SU-DHL-6 (cell line): ENCODE measurements at regions not wholly inside any gene's neighbourhood (a gene's known extent, or its start where the extent isn't known, plus 50 kb on each side); places are given as distances from the start of the nearest gene placed in this dataset.

ENCODE experiments used
- H2AFZ ChIP-seq: fragments of 200-600 bp; sonication (generic); 2 replicates; pipeline ENCODE4 v1.6.1; 2014; ENCODE audit warnings: low read depth, mild to moderate bottlenecking, moderate library complexity, mixed read lengths, antibody characterized with exemption, low read length; ENCODE audit not compliant: severe bottlenecking
- H3F3A ChIP-seq: fragments of 200-600 bp; shearing (Covaris generic); 2 replicates; pipeline ENCODE4 v1.6.0; 2016; ENCODE audit warnings: antibody characterized with exemption, mild to moderate bottlenecking; ENCODE audit not compliant: insufficient read depth
- H3K27ac ChIP-seq: fragments of 200-600 bp; sonication (generic); 2 replicates; pipeline ENCODE4 v1.5.1; 2016; ENCODE audit warnings: low read depth, mild to moderate bottlenecking, low read length, moderate library complexity, mixed read lengths
- H3K27me3 ChIP-seq: fragments of 200-600 bp; sonication (generic), shearing (Covaris generic); 2 replicates; pipeline ENCODE4 v1.6.0; 2014; ENCODE audit warnings: mild to moderate bottlenecking, low read length
- H3K36me3 ChIP-seq: fragments of 200-600 bp; sonication (generic); 2 replicates; pipeline ENCODE4 v1.6.1; 2014; ENCODE audit warnings: mild to moderate bottlenecking, low read length, mixed read lengths
- H3K4me2 ChIP-seq: fragments of 300-600, 200-600 bp; shearing (Covaris generic), sonication (generic); 2 replicates; pipeline ENCODE4 v1.6.0; 2014; ENCODE audit warnings: low read length, low read depth, mild to moderate bottlenecking; ENCODE audit not compliant: poor library complexity, severe bottlenecking
- H3K4me3 ChIP-seq: fragments of 200-600 bp; sonication (generic); 2 replicates; pipeline ENCODE4 v1.5.1; 2014; ENCODE audit warnings: antibody characterized with exemption, low read length, mild to moderate bottlenecking, mixed read lengths; ENCODE audit not compliant: insufficient read depth, poor library complexity, severe bottlenecking
- H3K79me2 ChIP-seq: fragments of 200-600 bp; sonication (generic); 2 replicates; pipeline ENCODE4 v1.6.1; 2014; ENCODE audit warnings: mild to moderate bottlenecking, low read length, moderate library complexity; ENCODE audit not compliant: insufficient read depth
- H3K9ac ChIP-seq: fragments of 200-600 bp; sonication (generic); 2 replicates; pipeline ENCODE4 v1.7.0; 2014; ENCODE audit warnings: mild to moderate bottlenecking, low read length
- H3K9me2 ChIP-seq: fragments of 200-600 bp; sonication (generic); replicated peaks from 2 replicates; pipeline ENCODE4 v1.6.1; 2014; ENCODE audit warnings: low read length; ENCODE audit not compliant: insufficient read depth
- H3K9me3 ChIP-seq: fragments of 200-600 bp; sonication (generic); 2 replicates; pipeline ENCODE4 v1.6.1; 2014; ENCODE audit warnings: low read length, mixed read lengths; ENCODE audit not compliant: insufficient read depth
- H4K20me1 ChIP-seq: fragments of 200-600 bp; sonication (generic); 2 replicates; pipeline ENCODE4 v1.6.1; 2014; ENCODE audit warnings: low read depth, mild to moderate bottlenecking, antibody characterized with exemption, low read length, moderate library complexity, mixed read lengths
- CTCF ChIP-seq: fragments of 200-600 bp; sonication (generic); IDR thresholded peaks from one replicate; pipeline ENCODE4 v1.5.1; 2017; ENCODE audit warnings: antibody characterized with exemption, mild to moderate bottlenecking, low read length, moderate library complexity; ENCODE audit not compliant: insufficient read depth, poor library complexity, severe bottlenecking
- EZH2phosphoT487 ChIP-seq: fragments of 200-600 bp; sonication (generic), shearing (Covaris generic); conservative IDR thresholded peaks from 2 replicates; pipeline ENCODE4 v1.6.1; 2018; ENCODE audit warnings: mild to moderate bottlenecking, antibody characterized with exemption, low read length, moderate library complexity, mixed read lengths

- no peak overlapping the region for H3K9ac ChIP-seq
These were observed 253.4 kb upstream of the ANKH start for GRCh38 chr5:15124871-15125568.

GRCh38 chr5:15124461-15124860, 252.9 kb upstream of the ANKH start:
- H3F3A ChIP-seq: no peaks in the 10 kb centered on the region
- no peak overlapping the region for H3K27ac ChIP-seq
- no peak overlapping the region for H2AFZ ChIP-seq
- H3K79me2 ChIP-seq: no peaks in the 10 kb centered on the region
- H3K9me2 ChIP-seq: no peaks in the 10 kb centered on the region
- H3K9ac ChIP-seq: no peak overlapping the region
- H3K4me3 ChIP-seq: no peak overlapping the region
- H4K20me1 ChIP-seq: no peaks in the 10 kb centered on the region
- H3K27me3 ChIP-seq: no peaks in the 10 kb centered on the region
- H3K4me2 ChIP-seq: no peak overlapping the region
- no peaks in the 10 kb centered on the region for H3K36me3 ChIP-seq
- no peaks in the 10 kb centered on the region for H3K9me3 ChIP-seq
- TF ChIP-seq EZH2phosphoT487 (no peak), CTCF (no peak)

More at GRCh38 chr5:15124871-15125568, 253.4 kb upstream of the ANKH start:
- H3K9me3 ChIP-seq: no peaks in the 10 kb centered on the region
- H2AFZ ChIP-seq: no peak overlapping the region
- no peaks in the 10 kb centered on the region for H3K36me3 ChIP-seq
- no peaks in the 10 kb centered on the region for H3K79me2 ChIP-seq
- TF ChIP-seq EZH2phosphoT487 (no peak), CTCF (no peak)
- H3K4me3 ChIP-seq: no peak overlapping the region
- no peaks in the 10 kb centered on the region for H3K9me2 ChIP-seq
- no peak overlapping the region for H3K4me2 ChIP-seq
- no peaks in the 10 kb centered on the region for H3K27me3 ChIP-seq
- no peak overlapping the region for H3K27ac ChIP-seq
- H3F3A ChIP-seq: no peaks in the 10 kb centered on the region
- H4K20me1 ChIP-seq: no peaks in the 10 kb centered on the region

GRCh38 chr5:15117688-15118087, 246.1 kb upstream of the ANKH start:
- TF ChIP-seq CTCF (no peak), EZH2phosphoT487 (no peak)
- Histone ChIP-seq H3F3A (no peaks in the 10 kb centered on the region), H3K4me2 (no peak overlapping the region), H3K9me2 (no peaks in the 10 kb centered on the region), H3K9ac (no peak overlapping the region), H3K79me2 (no peaks in the 10 kb centered on the region), H3K27ac (no peak overlapping the region), H3K27me3 (no peaks in the 10 kb centered on the region), H4K20me1 (no peaks in the 10 kb centered on the region), H2AFZ (no peak overlapping the region), H3K36me3 (no peaks in the 10 kb centered on the region), H3K4me3 (no peak overlapping the region), H3K9me3 (no peaks in the 10 kb centered on the region)
